NCI-H524 treated with DMSO at 0.1 percent for 48 hours (cell line): ENCODE measurements at regions not wholly inside any gene's neighbourhood (a gene's known extent, or its start where the extent isn't known, plus 50 kb on each side); places are given as distances from the start of the nearest gene placed in this dataset.
"Not testable (repeated sequence)": the region's sequence is repeated elsewhere in the genome, so short reads cannot be mapped to it uniquely, and the experiment has no call there.

Experiments used
- DNase-seq: peaks from one replicate; lab custom pipeline; 2025; lab: John Stamatoyannopoulos, UW

GRCh38 chr3:64388886-64389285 is 163.6 kb upstream of the PRICKLE2 start:
- no peak for DNase-seq

- no peak for DNase-seq
Observed at GRCh38 chr3:64387688-64388087, 162.4 kb upstream of the PRICKLE2 start.

GRCh38 chr3:64385277-64385676 is 160.0 kb upstream of the PRICKLE2 start:
- no peak for DNase-seq

GRCh38 chr3:64384561-64384960 is 159.3 kb upstream of the PRICKLE2 start:
- DNase-seq, result no peak

GRCh38 chr3:64382153-64382552 is 156.9 kb upstream of the PRICKLE2 start:
- DNase-seq, result no peak

GRCh38 chr3:64381367-64381766 is 156.1 kb upstream of the PRICKLE2 start:
- DNase-seq, result no peak

- DNase-seq, result no peak
Observed at GRCh38 chr3:64380546-64380945, 155.3 kb upstream of the PRICKLE2 start.

GRCh38 chr3:64379221-64379620 is 154.0 kb upstream of the PRICKLE2 start:
- no peak for DNase-seq

- no peak for DNase-seq
Observed at GRCh38 chr3:64377942-64378341, 152.7 kb upstream of the PRICKLE2 start.

GRCh38 chr3:64375737-64376136 is 150.5 kb upstream of the PRICKLE2 start:
- no peak for DNase-seq

GRCh38 chr3:64369390-64369789 is 144.1 kb upstream of the PRICKLE2 start:
- DNase-seq, result no peak

- peak; percentile 45 for DNase-seq
Observed at GRCh38 chr3:64368257-64369020, 143.2 kb upstream of the PRICKLE2 start.

GRCh38 chr3:64365877-64366276 is 140.6 kb upstream of the PRICKLE2 start:
- DNase-seq, result no peak

GRCh38 chr3:64363842-64364241 is 138.6 kb upstream of the PRICKLE2 start:
- no peak for DNase-seq

- DNase-seq, result peak; percentile 48
Observed at GRCh38 chr3:64361962-64362735, 136.9 kb upstream of the PRICKLE2 start.

GRCh38 chr3:64361036-64361435 is 135.8 kb upstream of the PRICKLE2 start:
- DNase-seq, result not testable (repeated sequence)

GRCh38 chr3:64360280-64360679 is 135.0 kb upstream of the PRICKLE2 start:
- no peak for DNase-seq

- DNase-seq, result no peak
Observed at GRCh38 chr3:64359735-64360134, 134.5 kb upstream of the PRICKLE2 start.

- DNase-seq, result no peak
Observed at GRCh38 chr3:64358853-64359252, 133.6 kb upstream of the PRICKLE2 start.

GRCh38 chr3:64358176-64358575 is 132.9 kb upstream of the PRICKLE2 start:
- DNase-seq, result no peak

- no peak for DNase-seq
Observed at GRCh38 chr3:64357481-64357880, 132.2 kb upstream of the PRICKLE2 start.

GRCh38 chr3:64355401-64355807 is 130.1 kb upstream of the PRICKLE2 start:
- no peak for DNase-seq

GRCh38 chr3:64354956-64355355 is 129.7 kb upstream of the PRICKLE2 start:
- no peak for DNase-seq
